Mesothelial cell of epicardium (in vitro differentiated cells): ENCODE measurements at regions not wholly inside any gene's neighbourhood (a gene's known extent, or its start where the extent isn't known, plus 50 kb on each side); places are given as distances from the start of the nearest gene placed in this dataset.

Experiments used
- DNase-seq, 2 experiments: peaks; one replicate each; pipeline ENCODE4 v3.0.0; 2021; ENCODE audit warnings: low spot score in 2 of 2; ENCODE audit not compliant: unreplicated experiment in 2 of 2
- H3K27ac Mint-ChIP-seq: 2 replicates; pipeline ENCODE4 v1.8.0; 2021; ENCODE audit warnings: mixed read lengths
- H3K27me3 Mint-ChIP-seq: 2 replicates; pipeline ENCODE4 v1.8.0; 2021; ENCODE audit warnings: low read depth, mixed read lengths
- H3K36me3 Mint-ChIP-seq: 2 replicates; pipeline ENCODE4 v1.8.0; 2021; ENCODE audit warnings: mixed read lengths
- H3K4me1 Mint-ChIP-seq: 2 replicates; pipeline ENCODE4 v1.8.0; 2021; ENCODE audit warnings: mixed read lengths
- H3K4me3 Mint-ChIP-seq: 2 replicates; pipeline ENCODE4 v1.8.0; 2021; ENCODE audit warnings: mild to moderate bottlenecking, moderate library complexity, mixed read lengths
- H3K9me3 Mint-ChIP-seq: 2 replicates; pipeline ENCODE4 v1.8.0; 2021; ENCODE audit warnings: mixed read lengths
- CTCF ChIP-seq: fragments of 200-600 bp; sonication (generic); IDR thresholded peaks from one replicate; pipeline ENCODE4 v1.5.0; 2021; ENCODE audit warnings: antibody characterized with exemption; ENCODE audit not compliant: unreplicated experiment

- Mint-ChIP-seq H3K36me3 (no peaks in the 10 kb centered on the region), H3K4me1 (no peaks in the 10 kb centered on the region), H3K9me3 (peaks cover 9% of the 10 kb centered on the region), H3K27me3 (no peaks in the 10 kb centered on the region), H3K27ac (no peak overlapping the region), H3K4me3 (no peak overlapping the region)
- TF ChIP-seq CTCF, result no peak
- DNase-seq, result no peak
These were observed 227.9 kb upstream of the CLINT1 start for GRCh38 chr5:158086856-158087255.

GRCh38 chr5:158084292-158084691 is 225.3 kb upstream of the CLINT1 start:
- H3K9me3 Mint-ChIP-seq, result peaks cover 11% of the 10 kb centered on the region
- TF ChIP-seq CTCF, result no peak
- no peak overlapping the region for H3K27ac Mint-ChIP-seq
- DNase-seq, result no peak
- no peaks in the 10 kb centered on the region for H3K36me3 Mint-ChIP-seq
- no peaks in the 10 kb centered on the region for H3K4me1 Mint-ChIP-seq
- no peak overlapping the region for H3K4me3 Mint-ChIP-seq
- no peaks in the 10 kb centered on the region for H3K27me3 Mint-ChIP-seq

GRCh38 chr5:158082696-158083287 is 223.8 kb upstream of the CLINT1 start:
- H3K4me1 Mint-ChIP-seq, result no peaks in the 10 kb centered on the region

DNA sequence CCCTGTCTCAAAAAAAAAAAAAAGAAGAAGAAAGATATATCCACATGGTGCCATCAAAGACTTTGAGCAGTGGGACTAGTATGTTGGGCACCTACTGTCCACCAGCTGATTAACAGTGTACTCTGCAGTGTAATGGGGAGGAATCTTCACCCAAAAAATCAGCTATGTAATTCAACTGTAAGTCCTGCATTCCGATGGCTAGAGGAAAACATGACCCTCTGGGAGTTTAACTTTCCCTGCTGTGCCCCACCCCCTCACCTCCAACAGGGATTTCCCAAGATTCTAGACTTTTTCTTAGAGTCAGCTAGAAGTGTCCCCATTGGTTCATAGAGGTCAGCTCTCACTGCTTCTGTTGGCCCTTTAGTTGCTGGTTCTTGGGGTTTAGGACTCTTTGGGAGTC is 221.2 kb upstream of the CLINT1 start:
- Mint-ChIP-seq H3K36me3 (no peaks in the 10 kb centered on the region), H3K4me3 (no peak overlapping the region), H3K27ac (no peak overlapping the region), H3K9me3 (peaks cover 6% of the 10 kb centered on the region), H3K4me1 (peaks cover 11% of the 10 kb centered on the region), H3K27me3 (no peaks in the 10 kb centered on the region)
- TF ChIP-seq CTCF, result no peak
- DNase-seq, result no peak

More at GRCh38 chr5:158082696-158083287, 223.8 kb upstream of the CLINT1 start:
- no peak for TF ChIP-seq CTCF
- Mint-ChIP-seq H3K36me3 (no peaks in the 10 kb centered on the region), H3K4me3 (no peak overlapping the region), H3K27ac (no peak overlapping the region), H3K9me3 (peaks cover 8% of the 10 kb centered on the region), H3K27me3 (no peaks in the 10 kb centered on the region)
- no peak for DNase-seq

DNA sequence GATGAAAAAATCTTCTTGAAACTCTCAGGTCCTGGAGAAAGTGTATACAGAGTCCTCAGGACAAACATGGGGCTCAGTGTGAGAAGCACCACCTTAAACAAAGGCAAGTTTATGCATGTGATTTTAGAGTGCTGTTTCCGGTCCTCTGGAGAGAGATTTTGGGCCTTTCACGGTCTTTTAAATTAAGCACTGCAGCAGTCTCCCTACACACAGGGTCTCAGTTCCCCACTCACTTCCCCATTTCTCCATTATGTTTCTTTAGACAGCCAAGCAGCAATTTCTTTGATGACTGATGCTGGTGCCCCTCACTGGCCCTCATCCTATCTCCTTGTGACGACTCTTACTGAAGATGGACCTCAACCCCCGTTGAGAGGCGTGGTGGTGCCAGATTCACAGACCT is 220.2 kb upstream of the CLINT1 start:
- Mint-ChIP-seq H3K36me3 (no peaks in the 10 kb centered on the region), H3K4me3 (no peak overlapping the region), H3K4me1 (peaks cover 15% of the 10 kb centered on the region), H3K27ac (no peak overlapping the region), H3K9me3 (peaks cover 6% of the 10 kb centered on the region), H3K27me3 (no peaks in the 10 kb centered on the region)
- no peak for DNase-seq
- TF ChIP-seq CTCF, result no peak
